HepG2 (cell line): ENCODE measurements at regions not wholly inside any gene's neighbourhood (a gene's known extent, or its start where the extent isn't known, plus 50 kb on each side); places are given as distances from the start of the nearest gene placed in this dataset.

Experiments
- ATAC-seq: fragments of 200-7000 bp; cut with Tn5 transposase; 3 replicates; pipeline ENCODE4 v1.9.1; 2020; ENCODE audit warnings: mild to moderate bottlenecking, moderate library complexity
- BruUV-seq: library from RNA; stranded (reverse); fragments of 400-500 nt; replicated peaks from 2 replicates; lab custom pipeline; 2021; lab: Mats Ljungman, UMichigan
- CTCF ChIA-PET: fragments of 300-600 bp; formaldehyde crosslinking; extraction: SDS; loops from one replicate; lab custom pipeline; 2021; ENCODE audit warnings: low total read pairs, inconsistent platforms, low intra/inter-chr PET ratio; lab: Yijun Ruan, JAX
- POLR2A ChIA-PET: fragments of 350-600 bp; sonication (Branson Sonifier 250); formaldehyde crosslinking; loops from one replicate; lab custom pipeline; 2020; ENCODE audit warnings: antibody characterized with exemption, inconsistent platforms; lab: Yijun Ruan, JAX
- DNase-seq: peaks from one replicate; pipeline ENCODE4 v3.0.0-alpha.2; 2015; ENCODE audit warnings: low spot score
- FAIRE-seq: peaks from 3 replicates; lab custom pipeline; 2011; peaks lifted over from hg19 to GRCh38; lab: Jason Lieb, UNC
- H2AFZ ChIP-seq: one replicate; pipeline ENCODE4 v1.6.1; 2011; ENCODE audit warnings: low read length, inconsistent platforms
- H3K27ac ChIP-seq: fragments of 300-600 bp; 3 replicates; pipeline ENCODE4 v1.8.0; 2011; ENCODE audit warnings: mixed run types, mild to moderate bottlenecking, mixed read lengths, low read length, inconsistent platforms; ENCODE audit not compliant: insufficient read depth; ENCODE audit errors: extremely low read length
- H3K27me3 ChIP-seq, 2 experiments: fragments of 200-600 bp in 1 of 2; 2 replicates in 1 of 2; 3 replicates in 1 of 2; pipeline versions ENCODE4 v1.6.0 to v1.8.0; 2011; ENCODE audit warnings: low read length in 2 of 2, mild to moderate bottlenecking in 2 of 2, moderate library complexity in 2 of 2, inconsistent platforms in 1 of 2; ENCODE audit not compliant: insufficient read depth in 2 of 2, control insufficient read depth in 1 of 2
- H3K36me3 ChIP-seq, 2 experiments: fragments of 200-600 bp in 1 of 2; replicated peaks in 1 of 2; 2 replicates in 1 of 2; 3 replicates in 1 of 2; pipeline versions ENCODE4 v1.5.1 to v1.8.0; 2011; ENCODE audit warnings: low read length in 2 of 2, inconsistent platforms in 1 of 2; ENCODE audit not compliant: insufficient read depth in 2 of 2, control insufficient read depth in 1 of 2
- H3K4me1 ChIP-seq: 2 replicates; pipeline ENCODE4 v1.5.1; 2012; ENCODE audit warnings: low read length, inconsistent platforms; ENCODE audit not compliant: insufficient read depth
- H3K4me2 ChIP-seq: 2 replicates; pipeline ENCODE4 v1.6.0; 2011; ENCODE audit warnings: low read depth, low read length, inconsistent platforms
- H3K4me3 ChIP-seq, 3 experiments: fragments of 200-600 bp in 1 of 3; sonication (generic), shearing (Covaris generic) in 1 of 3; replicated peaks in 1 of 3; 2 replicates each; pipeline ENCODE4 v1.5.1; 2011 to 2016; ENCODE audit warnings: low read length in 3 of 3, inconsistent platforms in 2 of 3, low read depth in 2 of 3, mild to moderate bottlenecking in 2 of 3, control low read depth in 1 of 3, mixed read lengths in 1 of 3; ENCODE audit not compliant: insufficient read depth in 1 of 3
- H3K79me2 ChIP-seq: one replicate; pipeline ENCODE4 v1.6.1; 2011; ENCODE audit warnings: low read length, inconsistent platforms; ENCODE audit not compliant: insufficient read depth
- H3K9ac ChIP-seq: 2 replicates; pipeline ENCODE4 v1.6.0; 2011; ENCODE audit warnings: mild to moderate bottlenecking, low read depth, low read length, inconsistent platforms; ENCODE audit not compliant: insufficient read depth
- H3K9me3 ChIP-seq: 2 replicates; pipeline ENCODE4 v1.5.1; 2012; ENCODE audit warnings: mild to moderate bottlenecking, low read length
- H4K20me1 ChIP-seq: 2 replicates; pipeline ENCODE4 v1.6.0; 2011; ENCODE audit warnings: inconsistent platforms, mild to moderate bottlenecking, low read length, moderate library complexity; ENCODE audit not compliant: insufficient read depth
- AHR ChIP-seq: IDR thresholded peaks from 2 replicates; pipeline ENCODE4 v1.6.1; 2018; ENCODE audit warnings: missing genetic modification reagents, missing compliant biosample characterization
- CC2D1A ChIP-seq: sonication (generic); formaldehyde crosslinking; IDR thresholded peaks from 2 replicates; pipeline ENCODE4 v1.8.1; 2023; ENCODE audit warnings: mild to moderate bottlenecking, missing genetic modification reagents
- CHD2 ChIP-seq: IDR thresholded peaks from 2 replicates; pipeline ENCODE4 v1.6.1; 2011; ENCODE audit warnings: low read depth, low read length, improper control_type of control experiment
- CHD4 ChIP-seq: fragments of 200-600 bp; sonication (generic); IDR thresholded peaks from 2 replicates; pipeline ENCODE4 v1.7.0; 2017; ENCODE audit warnings: mild to moderate bottlenecking, low read length, borderline replicate concordance
- KDM1A ChIP-seq: IDR thresholded peaks from 2 replicates; pipeline ENCODE4 v1.6.1; 2016; ENCODE audit warnings: missing compliant biosample characterization
- LCORL ChIP-seq, 2 experiments: fragments of 450-650 bp in 1 of 2; sonication (generic) in 1 of 2; formaldehyde crosslinking in 1 of 2; IDR thresholded peaks; 2 replicates each; pipeline versions ENCODE4 v1.5.0 to v1.6.1; 2017 to 2020; ENCODE audit warnings: antibody characterized with exemption in 1 of 2, missing genetic modification reagents in 1 of 2
- NFKB2 ChIP-seq: sonication (generic); formaldehyde crosslinking; IDR thresholded peaks from 2 replicates; pipeline ENCODE4 v1.4.0; 2020; ENCODE audit warnings: missing genetic modification reagents, borderline replicate concordance
- ZFAT ChIP-seq: sonication (generic); formaldehyde crosslinking; conservative IDR thresholded peaks from 2 replicates; pipeline ENCODE4 v1.8.1; 2023; ENCODE audit warnings: missing genetic modification reagents, inconsistent platforms
- ZNF484 ChIP-seq: sonication (generic); formaldehyde crosslinking; IDR thresholded peaks from 2 replicates; pipeline ENCODE4 v1.5.1; 2020; ENCODE audit warnings: mild to moderate bottlenecking, low read depth, missing genetic modification reagents, borderline replicate concordance
- ZNF615 ChIP-seq: sonication (generic); formaldehyde crosslinking; IDR thresholded peaks from 2 replicates; pipeline ENCODE4 v1.5.0; 2020; ENCODE audit warnings: mild to moderate bottlenecking, missing genetic modification reagents, borderline replicate concordance
- ZNF766 ChIP-seq: sonication (generic); formaldehyde crosslinking; IDR thresholded peaks from 2 replicates; pipeline ENCODE4 v1.5.0; 2020; ENCODE audit warnings: missing genetic modification reagents, borderline replicate concordance
- WGBS: methylation state at CpG from one replicate; pipeline ENCODE4 v1.1.6; 2017; ENCODE audit warnings: low lambda C conversion rate; 5-methylcytosine and 5-hydroxymethylcytosine counted together
- in situ Hi-C: cut with HindIII; loops from 2 replicates; pipeline ENCODE4 v1.10.0; 2017; ENCODE audit warnings: low pct_unique_long_range_greater_than_20kb; ENCODE audit not compliant: extremely low pct_ligation_motif_present
- intact Hi-C: fragments of 100-400 bp; cut with micrococcal nuclease; formaldehyde crosslinking; loops from one replicate; pipeline ENCODE4 v1.10.0; 2022; ENCODE audit not compliant: unreplicated experiment
- TF ChIP-seq, protein P1 (sequence below): sonication (generic); formaldehyde crosslinking; IDR thresholded peaks from 2 replicates; pipeline ENCODE4 v1.4.0; 2020; ENCODE audit warnings: missing genetic modification reagents

- POLR2A ChIA-PET = no interaction called here
- Histone ChIP-seq H3K9ac (no peak overlapping the region), H3K79me2 (no peaks in the 10 kb centered on the region), H3K4me1 (no peaks in the 10 kb centered on the region), H3K27me3 (no peaks in the 10 kb centered on the region), H2AFZ (no peak overlapping the region), H4K20me1 (no peaks in the 10 kb centered on the region), H3K9me3 (no peaks in the 10 kb centered on the region), H3K27ac (no peak overlapping the region), H3K36me3 (no peaks in the 10 kb centered on the region), H3K4me3 (no peak overlapping the region), H3K4me2 (no peak overlapping the region)
- intact Hi-C loops = no loop called here
- CTCF ChIA-PET = no interaction called here
- TF ChIP-seq, protein P1, sequence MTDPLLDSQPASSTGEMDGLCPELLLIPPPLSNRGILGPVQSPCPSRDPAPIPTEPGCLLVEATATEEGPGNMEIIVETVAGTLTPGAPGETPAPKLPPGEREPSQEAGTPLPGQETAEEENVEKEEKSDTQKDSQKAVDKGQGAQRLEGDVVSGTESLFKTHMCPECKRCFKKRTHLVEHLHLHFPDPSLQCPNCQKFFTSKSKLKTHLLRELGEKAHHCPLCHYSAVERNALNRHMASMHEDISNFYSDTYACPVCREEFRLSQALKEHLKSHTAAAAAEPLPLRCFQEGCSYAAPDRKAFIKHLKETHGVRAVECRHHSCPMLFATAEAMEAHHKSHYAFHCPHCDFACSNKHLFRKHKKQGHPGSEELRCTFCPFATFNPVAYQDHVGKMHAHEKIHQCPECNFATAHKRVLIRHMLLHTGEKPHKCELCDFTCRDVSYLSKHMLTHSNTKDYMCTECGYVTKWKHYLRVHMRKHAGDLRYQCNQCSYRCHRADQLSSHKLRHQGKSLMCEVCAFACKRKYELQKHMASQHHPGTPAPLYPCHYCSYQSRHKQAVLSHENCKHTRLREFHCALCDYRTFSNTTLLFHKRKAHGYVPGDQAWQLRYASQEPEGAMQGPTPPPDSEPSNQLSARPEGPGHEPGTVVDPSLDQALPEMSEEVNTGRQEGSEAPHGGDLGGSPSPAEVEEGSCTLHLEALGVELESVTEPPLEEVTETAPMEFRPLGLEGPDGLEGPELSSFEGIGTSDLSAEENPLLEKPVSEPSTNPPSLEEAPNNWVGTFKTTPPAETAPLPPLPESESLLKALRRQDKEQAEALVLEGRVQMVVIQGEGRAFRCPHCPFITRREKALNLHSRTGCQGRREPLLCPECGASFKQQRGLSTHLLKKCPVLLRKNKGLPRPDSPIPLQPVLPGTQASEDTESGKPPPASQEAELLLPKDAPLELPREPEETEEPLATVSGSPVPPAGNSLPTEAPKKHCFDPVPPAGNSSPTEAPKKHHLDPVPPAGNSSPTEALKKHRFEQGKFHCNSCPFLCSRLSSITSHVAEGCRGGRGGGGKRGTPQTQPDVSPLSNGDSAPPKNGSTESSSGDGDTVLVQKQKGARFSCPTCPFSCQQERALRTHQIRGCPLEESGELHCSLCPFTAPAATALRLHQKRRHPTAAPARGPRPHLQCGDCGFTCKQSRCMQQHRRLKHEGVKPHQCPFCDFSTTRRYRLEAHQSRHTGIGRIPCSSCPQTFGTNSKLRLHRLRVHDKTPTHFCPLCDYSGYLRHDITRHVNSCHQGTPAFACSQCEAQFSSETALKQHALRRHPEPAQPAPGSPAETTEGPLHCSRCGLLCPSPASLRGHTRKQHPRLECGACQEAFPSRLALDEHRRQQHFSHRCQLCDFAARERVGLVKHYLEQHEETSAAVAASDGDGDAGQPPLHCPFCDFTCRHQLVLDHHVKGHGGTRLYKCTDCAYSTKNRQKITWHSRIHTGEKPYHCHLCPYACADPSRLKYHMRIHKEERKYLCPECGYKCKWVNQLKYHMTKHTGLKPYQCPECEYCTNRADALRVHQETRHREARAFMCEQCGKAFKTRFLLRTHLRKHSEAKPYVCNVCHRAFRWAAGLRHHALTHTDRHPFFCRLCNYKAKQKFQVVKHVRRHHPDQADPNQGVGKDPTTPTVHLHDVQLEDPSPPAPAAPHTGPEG (CRISPR knock-in tag) = no peak
- TF ChIP-seq KDM1A = no peak
- TF ChIP-seq ZFAT = no peak
- no peak for TF ChIP-seq CHD4
- no peak for TF ChIP-seq CHD2
- TF ChIP-seq CC2D1A (CRISPR knock-in tag) = no peak
- no peak for TF ChIP-seq LCORL (IDR thresholded peaks at IDR 0.05)
- no peak for TF ChIP-seq LCORL (CRISPR knock-in tag; IDR thresholded peaks at IDR 0.05)
- no peak for TF ChIP-seq ZNF484
- TF ChIP-seq NFKB2 (CRISPR knock-in tag) = no peak
- no peak for TF ChIP-seq AHR (CRISPR knock-in tag)
- no peak for TF ChIP-seq ZNF615 (CRISPR knock-in tag)
- no peak for TF ChIP-seq ZNF766
- FAIRE-seq = no peak
- 2% methylated on average over 3 of the region's 3 CpGs for WGBS
- in situ Hi-C loops = no loop called here
- no peak for DNase-seq
- no TSS peak for BruUV-seq
- ATAC-seq = no peak
Measured at GRCh38 chr7:131151034-131151433, 176.6 kb upstream of the MKLN1 start.
